Limb (tissue), 2 donors: ENCODE measurements at regions not wholly inside any gene's neighbourhood (a gene's known extent, or its start where the extent isn't known, plus 50 kb on each side); places are given as distances from the start of the nearest gene placed in this dataset.

ENCODE experiments used
- DNase-seq, 2 donors: peaks; one replicate each; pipeline ENCODE4 v3.0.0-alpha.2; 2016; ENCODE audit errors: extremely low spot score in 2 of 2

DNA sequence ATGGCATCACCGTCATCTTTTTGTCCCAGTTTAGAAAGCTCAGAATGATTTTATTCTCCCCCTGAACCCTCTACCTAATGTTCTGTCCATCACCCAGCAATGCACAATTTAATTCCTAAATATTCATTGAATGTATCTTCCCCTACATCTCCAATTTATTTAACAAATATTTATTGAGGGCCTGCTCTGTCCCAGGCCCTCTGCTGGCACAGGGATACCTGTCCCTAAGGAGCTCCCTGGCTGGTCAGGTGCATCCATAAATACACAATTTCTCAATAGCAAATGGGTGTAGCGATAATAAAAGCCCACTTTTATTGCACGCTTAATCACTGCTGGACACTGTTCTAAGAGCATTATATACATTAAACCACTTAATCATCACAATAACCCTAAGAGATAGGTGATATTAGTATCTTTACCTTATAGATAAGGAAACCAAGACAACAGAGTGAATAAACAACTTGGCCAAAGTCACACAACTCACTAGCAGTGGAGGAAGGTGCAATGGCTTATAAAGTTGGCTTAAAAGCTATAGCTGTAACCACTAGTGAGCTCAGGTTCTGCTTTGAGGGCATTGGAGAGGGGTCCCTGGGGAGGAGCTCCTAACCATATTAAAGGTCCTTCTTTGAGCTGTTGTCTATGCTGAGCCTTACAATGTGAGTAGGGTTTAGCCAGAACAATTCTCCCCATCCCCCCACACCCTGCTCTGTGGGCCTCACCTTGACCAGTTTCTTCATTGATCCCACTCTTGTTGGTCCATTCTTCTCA is 126.3 kb upstream of the JUN start:
- DNase-seq = no peak

DNA sequence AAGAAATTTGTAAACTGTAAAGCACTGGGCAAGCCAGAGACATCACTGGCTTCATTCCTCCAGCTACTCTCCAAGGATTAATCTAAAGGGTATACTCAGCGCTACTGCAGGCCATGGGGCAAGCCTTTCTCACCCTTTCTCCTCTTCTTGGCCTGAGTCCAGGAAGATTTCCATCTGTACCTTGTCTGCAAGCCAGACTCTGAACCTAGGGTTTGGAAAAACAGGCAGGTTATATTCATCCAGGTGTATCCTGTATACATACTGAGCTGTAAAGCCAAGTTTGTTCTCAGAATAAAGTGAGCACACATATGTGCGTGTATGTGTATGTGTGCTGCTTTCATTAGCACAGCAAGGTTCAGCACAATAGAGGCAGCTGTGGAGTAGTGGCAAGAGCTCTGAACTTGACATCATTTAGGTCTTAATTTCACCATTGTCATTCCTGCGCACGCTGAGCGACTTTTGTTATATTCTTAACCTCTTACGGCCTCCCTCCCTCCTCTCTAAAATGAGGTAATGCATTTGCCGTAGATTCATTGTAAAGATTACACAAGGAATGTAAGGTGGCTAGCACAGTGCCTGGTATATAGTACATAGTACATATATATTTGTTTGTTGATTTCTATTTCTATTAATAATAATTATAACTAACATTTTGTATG is 128.1 kb upstream of the JUN start:
- no peak for DNase-seq

DNA sequence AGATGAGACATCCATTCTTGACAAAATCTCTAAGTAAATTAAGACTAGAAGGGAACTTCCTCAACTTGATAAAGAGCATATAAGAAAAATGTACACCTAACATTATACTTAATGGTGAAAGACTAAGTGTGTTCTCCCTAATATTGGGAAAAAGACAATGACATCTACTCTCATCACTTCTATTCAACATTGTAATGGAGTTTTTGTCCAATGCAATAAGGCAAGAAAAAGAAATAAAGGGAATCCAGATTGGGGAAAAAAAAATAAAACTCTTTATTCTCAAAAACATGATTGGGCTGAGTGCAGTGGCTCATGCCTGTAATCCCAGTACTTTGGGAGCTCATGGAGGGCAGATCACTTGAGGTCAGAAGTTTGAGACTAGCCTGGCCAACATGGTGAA is 131.1 kb upstream of the JUN start:
- no peak for DNase-seq

DNA sequence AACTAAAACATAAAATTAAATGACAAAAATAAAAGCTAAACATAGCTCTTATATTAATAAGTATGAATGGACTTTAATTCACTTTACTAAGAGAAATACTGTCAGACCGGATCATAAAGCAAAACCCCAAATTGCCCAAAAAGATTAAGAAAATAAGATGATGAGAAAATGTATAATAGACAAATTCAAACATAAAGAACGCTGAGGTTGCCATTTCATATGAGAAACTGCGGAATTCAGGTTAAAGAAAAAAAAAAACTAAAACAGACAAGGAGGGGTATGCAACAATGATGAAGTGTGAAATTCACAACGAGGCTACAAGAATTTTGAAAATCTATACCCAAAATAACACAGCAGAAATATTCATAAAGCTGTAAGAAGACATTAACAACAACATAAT is 133.6 kb upstream of the JUN start:
- no peak for DNase-seq

DNA sequence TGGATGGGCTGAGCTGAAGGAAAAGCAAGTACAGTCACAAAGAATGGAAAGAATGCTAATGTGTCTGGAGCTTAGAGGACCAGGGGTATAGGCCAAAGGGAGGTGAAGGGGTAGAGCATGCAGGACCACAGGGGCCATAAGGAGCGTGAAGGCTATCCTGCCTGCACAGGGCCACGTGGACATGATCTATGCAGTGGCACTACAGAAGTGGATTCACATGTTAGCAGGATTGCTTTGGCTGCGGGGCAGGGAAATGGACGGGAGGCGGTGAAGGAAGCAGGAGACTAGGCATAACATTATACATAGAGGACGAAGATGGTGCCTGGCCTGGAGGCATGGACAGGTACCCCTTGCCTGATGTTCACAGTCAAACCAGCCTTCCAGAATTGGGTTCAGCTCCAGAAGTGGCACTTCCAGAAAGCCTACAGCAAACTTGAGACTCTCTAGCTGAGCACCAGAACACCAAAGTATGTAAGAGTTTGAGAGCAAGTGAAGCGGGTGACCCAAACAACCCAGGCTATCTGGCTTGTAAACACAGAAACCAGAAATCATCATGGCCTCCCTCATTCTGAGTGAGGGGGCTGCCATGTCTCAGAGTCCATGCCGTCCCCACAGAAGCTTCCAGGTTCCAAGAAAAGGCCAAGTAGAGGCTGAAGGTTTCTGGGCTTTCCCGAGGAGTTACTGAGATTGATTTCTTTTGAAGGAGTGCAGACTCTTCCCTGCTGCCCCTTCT is 135.5 kb upstream of the JUN start:
- DNase-seq = no peak

DNA sequence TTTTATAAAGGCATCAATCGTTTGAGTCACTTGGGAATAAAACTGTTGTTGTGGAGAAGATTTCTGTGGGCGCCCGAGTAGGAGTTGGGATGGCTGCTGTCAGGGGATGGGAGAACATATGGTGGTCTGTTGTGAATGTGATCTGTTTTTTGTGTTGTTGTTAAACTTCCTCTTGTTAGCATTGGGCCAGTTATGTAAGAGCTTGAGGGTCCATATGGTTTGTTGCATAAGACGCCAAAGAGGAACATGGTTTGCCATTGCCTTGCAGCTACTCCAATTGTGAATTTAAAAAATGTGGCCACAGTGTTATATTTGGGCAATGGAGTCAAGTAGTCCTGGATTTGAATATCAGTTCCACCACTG is 136.1 kb upstream of the JUN start:
- DNase-seq = no peak

DNA sequence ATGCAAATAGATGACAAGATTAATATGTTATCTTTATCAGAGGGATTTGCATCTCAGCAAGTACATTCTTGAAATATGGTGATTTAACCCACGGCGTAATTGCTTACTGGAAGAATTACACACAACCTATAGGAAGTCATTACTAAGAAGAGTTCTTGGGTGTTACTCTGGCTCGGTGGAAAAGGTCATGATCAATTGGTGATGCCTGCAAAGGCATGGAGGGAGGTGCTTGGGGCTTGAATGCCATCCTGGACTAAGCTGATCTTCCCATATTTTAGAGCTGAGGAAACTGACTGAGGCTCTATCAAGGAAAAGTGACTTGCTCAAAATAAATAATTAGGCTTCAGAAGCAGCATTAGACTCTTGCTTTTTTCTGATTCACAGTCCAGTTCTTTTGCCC is 137.5 kb upstream of the JUN start:
- DNase-seq = no peak

DNA sequence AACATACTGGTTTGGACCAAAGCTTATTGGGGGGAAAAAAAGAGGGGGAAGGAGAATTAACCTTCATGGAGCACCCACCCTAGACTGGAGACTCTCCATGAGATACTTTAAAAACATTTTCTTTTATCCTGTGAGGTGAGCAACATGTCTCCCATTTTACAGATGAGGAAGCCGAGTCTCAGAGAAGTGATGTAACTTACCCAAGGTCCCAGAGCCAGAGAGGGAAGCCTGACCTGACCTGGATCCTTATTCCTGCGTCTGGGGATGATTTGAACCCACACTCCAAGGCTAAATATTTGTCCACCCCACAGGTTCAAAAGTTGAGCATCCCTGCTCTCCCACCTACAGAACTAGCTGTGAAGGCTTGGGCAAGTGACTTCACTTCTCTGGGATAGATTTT is 137.9 kb upstream of the JUN start:
- DNase-seq = no peak

DNA sequence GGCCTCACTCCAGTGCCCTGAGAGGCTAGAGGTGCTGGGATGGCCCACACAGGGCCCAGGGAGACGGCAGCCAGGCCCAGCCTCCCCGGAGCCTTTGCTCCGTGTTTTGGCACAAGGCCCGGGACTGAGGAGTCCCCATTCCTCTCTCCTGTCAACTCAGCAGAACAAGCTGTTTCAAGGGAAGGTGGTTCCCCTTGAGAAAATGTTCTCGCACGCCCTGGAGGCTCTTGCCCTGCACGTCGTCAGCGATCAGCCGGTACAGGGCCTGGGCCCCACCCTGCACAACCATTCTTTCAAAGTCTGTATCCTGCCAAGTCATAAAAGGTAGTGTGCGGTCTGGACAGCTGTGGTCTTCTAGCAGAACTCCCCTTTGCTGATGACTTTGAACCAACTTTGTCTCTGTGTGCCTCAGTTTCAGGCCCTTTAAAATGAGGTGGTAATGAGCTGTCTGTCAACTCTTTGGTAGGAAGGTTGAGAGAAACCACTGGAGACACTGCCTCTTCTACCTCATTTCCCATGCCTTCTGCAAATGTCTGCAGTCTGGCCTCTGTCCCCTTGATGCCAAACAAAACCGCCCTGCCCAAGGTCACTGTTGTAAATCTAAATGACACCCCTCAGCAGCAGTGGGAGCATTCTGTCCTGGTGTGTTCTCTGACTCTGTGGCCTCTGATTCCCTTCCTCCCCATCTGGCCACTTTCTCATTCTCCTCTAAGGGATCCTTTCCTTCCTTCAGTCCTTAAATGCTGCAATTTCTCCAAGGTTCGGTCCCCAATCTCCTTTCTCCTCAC is 138.6 kb upstream of the JUN start:
- DNase-seq = peak; percentile 49 to 64

DNA sequence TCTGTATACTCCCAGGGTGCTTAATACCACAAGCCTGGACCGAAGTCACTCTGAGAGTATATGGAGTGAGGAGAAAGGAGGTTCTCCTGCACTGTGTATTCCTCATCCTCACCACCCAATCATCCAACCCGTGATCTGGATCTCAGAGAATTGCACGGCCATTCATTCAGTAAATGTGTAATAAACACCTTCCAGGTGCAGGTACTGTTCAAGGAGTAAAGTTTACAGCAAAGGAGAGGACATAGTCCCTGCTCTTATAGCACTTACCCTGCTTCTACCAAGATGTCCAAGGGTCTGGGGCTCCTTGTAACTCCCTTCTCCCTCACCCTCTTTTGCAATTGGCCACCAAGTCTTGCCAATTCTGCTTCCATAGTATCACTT is 139.2 kb upstream of the JUN start:
- DNase-seq = no peak

DNA sequence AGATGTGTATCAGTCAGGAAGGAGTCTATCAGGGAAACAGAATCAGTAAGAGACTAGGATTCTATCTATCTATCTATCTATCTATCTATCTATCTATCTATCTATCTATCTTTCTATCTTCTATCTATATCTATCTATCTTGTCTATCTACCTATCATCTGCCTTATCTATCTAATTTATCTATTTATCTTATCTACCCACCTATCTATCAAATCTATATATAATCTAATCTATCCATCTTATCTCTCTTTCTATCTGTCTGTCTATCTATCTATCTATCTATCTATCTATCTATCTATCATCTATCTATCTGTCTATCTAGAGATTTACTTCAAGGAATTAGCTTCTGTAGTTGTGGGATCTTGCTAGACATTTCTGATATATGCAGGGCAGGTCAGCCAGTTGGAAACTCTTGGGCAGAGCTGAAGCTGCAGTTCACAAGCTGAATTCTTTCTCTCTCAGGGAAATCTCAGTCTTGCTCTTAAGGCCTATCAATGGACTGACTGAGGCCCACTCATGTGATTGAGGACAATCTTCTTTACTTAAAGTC is 140.2 kb upstream of the JUN start:
- no peak for DNase-seq

DNA sequence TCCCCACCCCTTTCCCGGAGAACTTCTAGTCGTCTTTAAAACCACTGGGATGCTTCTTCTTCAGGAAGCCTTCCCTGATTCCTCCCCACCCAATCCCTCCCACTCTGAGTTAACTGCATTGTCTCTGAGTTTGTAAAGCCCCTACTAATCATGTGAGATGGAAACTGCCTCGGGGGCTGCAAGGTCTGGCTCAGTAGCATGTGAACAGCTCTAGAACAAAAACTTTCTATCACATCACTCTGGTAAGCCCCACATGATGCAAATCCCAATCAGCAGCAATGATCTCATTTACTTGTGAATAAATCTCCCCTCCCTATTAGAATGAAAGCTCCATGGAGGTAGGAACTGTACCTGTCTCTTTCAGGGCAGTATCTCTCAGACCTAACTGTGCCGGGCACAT is 141.0 kb upstream of the JUN start:
- no peak for DNase-seq

DNA sequence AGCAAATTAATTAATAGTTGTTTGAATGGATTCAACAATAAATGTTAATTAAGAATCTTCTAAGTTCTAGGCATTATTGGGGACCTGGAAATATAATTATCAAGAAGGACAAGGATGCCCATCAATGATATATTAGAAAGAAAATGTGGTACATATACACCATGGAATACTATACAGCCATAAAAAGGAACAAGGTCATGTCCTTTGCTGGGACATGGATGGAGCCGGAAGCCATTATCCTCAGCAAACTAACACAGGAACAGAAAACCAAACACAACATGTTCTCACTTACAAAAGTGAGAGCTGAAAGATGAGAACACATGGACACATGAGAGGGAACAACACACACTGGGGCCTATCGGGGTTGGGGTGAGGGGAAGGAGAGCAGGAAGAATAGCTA is 141.4 kb upstream of the JUN start:
- DNase-seq = no peak

DNA sequence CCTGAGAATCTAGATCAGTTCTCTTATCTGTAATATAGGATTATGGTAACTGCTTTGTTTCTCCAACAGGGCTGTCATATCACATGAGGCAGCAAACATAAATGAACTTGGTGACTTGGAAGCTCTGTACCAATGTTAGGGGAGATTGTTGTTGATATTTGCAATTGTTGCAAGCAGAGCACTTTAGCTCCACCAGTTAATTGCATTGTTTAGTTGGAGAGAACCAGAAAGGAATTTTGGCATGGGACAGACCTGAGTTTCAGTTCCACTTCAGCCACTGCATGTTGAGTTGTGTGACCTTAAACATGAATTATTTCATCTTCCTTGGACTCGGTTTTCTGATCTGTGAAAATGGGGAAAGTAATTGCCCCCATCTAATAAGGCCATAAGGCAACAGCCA is 142.3 kb upstream of the JUN start:
- no peak for DNase-seq

DNA sequence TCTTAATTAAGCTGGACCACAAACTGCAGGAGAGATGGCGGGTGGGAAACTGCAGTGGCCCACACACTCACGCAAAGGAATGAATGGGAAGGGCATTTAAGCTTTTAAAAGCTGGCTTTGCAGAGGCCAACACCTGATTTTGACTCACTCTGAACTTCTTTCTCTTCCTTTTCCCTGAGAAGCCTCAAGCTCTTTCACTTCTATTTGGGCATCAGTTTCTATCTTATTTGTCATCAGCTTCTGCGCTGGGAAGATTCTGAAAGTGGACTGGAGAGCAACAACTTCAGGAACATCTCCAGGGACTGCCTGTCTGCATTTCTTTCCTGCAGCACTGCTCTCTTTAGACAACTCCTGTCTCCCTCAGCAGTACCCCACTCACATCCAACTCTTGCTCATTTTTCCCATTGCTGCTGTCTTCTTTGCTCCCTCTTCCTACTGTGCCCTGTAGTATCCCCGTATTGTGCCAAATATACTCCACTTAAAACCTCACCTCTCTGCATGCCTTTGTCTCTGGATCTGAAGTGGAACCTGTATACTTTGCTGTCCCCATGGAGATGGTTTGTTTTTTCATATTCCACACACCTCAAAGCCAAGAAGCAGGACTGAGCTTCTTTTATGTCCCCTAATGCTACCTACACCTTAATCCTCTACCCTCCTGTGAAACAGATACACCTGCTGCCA is 143.3 kb upstream of the JUN start:
- DNase-seq = no peak

DNA sequence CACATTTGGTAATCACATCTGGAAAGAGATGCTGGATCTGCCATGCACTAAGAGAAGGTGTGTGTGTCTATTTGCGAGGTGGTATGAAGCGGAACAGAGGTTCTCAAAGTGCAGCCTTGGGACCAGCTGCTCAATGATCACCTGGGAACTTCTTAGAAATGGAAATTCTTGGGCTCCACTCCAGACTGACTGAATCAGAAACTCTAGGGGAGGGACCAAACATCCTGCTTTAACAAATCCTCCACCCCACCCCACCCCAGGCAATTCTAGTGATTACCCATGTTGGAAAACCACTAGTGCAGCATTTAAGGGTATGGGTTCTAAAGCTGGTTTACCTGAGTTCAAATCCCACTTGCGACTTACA is 143.9 kb upstream of the JUN start:
- no peak for DNase-seq

DNA sequence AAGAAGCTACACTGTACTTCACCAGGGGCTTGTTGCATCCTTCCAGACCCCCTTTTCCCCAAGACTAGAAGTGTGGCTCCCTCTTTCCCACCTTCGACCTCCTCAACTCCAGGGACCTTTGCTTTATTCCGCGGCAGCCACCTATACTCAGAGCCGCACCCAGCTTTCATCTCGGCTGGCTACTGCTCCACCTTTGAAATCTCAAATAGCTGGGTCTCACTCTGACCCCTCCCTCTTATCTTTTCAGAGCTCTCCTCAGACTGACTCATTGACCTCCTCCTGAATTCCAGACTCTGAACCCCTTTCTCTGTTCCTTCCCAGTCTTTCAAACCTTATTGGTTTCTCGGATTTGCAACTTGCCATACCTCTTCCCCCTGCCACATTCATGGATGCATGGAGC is 144.7 kb upstream of the JUN start:
- DNase-seq = no peak

DNA sequence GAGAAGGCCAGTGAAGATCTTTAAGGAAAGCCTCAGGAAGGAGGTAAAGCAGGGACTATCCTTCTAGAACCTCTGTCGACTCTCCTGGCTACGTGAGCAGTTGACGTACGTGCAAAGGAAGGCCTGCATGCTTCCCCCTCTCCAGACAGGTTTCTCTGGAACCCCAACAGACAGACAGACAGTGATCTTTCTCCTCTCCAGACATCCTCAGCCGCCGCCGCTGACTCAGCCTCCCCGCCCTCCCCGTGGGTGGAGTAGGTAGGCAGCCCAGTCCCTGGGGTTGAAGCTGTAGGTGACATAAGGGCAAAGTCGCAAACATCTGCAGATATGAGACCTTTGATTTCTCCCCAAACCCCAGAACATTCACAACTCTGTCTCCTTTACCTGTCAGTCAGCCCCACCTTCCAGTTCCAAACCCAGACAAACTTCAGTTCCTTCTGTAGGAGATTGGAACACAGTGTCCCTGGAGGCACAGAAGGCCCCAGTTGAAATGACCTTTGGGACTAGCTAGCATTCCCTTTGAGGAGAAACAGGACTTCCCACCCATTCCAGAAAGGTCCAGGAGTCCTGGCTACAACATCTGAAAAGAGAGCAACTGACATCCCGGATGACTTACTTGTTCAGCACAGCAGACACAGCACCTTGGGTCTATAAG is 146.0 kb upstream of the JUN start:
- no peak for DNase-seq

DNA sequence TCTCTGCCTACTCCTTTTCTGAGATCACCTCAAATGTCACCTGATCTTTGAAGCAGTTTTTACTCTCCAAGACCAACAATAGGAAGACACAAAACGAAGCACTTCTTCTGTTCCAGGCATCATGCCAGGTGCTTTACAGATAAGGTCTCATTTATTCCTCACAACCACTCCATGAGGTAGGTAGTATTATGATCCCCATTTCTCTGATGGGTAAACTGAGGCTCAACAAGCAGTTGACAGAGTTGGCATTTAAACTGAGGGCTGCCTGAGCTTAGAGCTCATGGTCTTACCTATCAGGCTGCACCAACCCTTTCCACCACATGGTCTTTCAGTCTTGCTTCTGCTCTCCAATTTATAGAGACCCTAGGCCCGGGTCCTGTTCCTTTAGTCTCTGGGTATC is 147.2 kb upstream of the JUN start:
- DNase-seq = no peak

DNA sequence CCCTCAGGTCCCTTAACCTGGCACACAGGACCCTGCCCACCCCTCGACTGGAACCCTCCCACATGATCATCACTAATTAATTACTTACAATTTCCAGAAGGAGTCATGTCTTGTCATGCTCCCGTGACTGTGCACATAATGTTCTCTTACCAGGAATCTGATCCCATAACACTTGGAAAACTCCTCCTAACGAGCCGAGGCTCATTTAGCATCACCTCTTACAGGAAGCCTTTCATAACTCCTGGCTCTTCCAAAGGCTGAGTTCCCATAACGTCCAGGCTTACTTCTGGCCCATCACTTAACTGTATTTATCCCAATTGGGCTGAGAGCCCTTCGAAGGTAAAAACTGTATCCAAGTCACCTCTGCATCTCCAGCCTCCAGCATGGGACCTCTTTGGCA is 147.9 kb upstream of the JUN start:
- DNase-seq = no peak
